IMR-90 (cell line): ENCODE measurements at regions not wholly inside any gene's neighbourhood (a gene's known extent, or its start where the extent isn't known, plus 50 kb on each side); places are given as distances from the start of the nearest gene placed in this dataset.

Experiments
- ATAC-seq: fragments of 200-7000 bp; cut with Tn5 transposase; 2 replicates; pipeline ENCODE4 v1.9.1; 2020; ENCODE audit warnings: low read depth, mild to moderate bottlenecking, moderate library complexity
- BruUV-seq: library from RNA; stranded (reverse); fragments of 400-500 nt; replicated peaks from 2 replicates; lab custom pipeline; 2021; lab: Mats Ljungman, UMichigan
- CTCF ChIA-PET: fragments of 300-600 bp; formaldehyde crosslinking; extraction: SDS; loops from one replicate; lab custom pipeline; 2021; ENCODE audit warnings: antibody characterized with exemption; lab: Yijun Ruan, JAX
- POLR2A ChIA-PET: fragments of 300-600 bp; sonication (Branson Sonifier 250); formaldehyde crosslinking; loops from one replicate; lab custom pipeline; 2022; ENCODE audit warnings: antibody characterized with exemption; ENCODE audit not compliant: unreplicated experiment; lab: Charles Lee
- DNase-seq: peaks from one replicate; pipeline ENCODE4 v3.0.0; 2013
- H2AFZ ChIP-seq: replicated peaks from 2 replicates; pipeline ENCODE3; 2013; ENCODE audit warnings: low read length, mild to moderate bottlenecking; ENCODE audit not compliant: poor library complexity
- H2AK5ac ChIP-seq: 2 replicates; pipeline ENCODE4 v1.6.1; 2013; ENCODE audit warnings: low read depth, low read length, inconsistent platforms
- H2AK9ac ChIP-seq: replicated peaks from 2 replicates; pipeline ENCODE3; 2013; ENCODE audit warnings: mild to moderate bottlenecking, low read depth, low read length, moderate library complexity; ENCODE audit not compliant: poor library complexity
- H2BK120ac ChIP-seq: 2 replicates; pipeline ENCODE4 v1.6.1; 2013; ENCODE audit warnings: low read depth, low read length, inconsistent platforms
- H2BK15ac ChIP-seq: 3 replicates; pipeline ENCODE4 v1.6.1; 2013; ENCODE audit warnings: low read depth, low read length, inconsistent platforms
- H2BK20ac ChIP-seq: 2 replicates; pipeline ENCODE4 v1.6.1; 2013; ENCODE audit warnings: low read depth, mild to moderate bottlenecking, inconsistent platforms, low read length, moderate library complexity
- H2BK5ac ChIP-seq: 2 replicates; pipeline ENCODE4 v1.6.1; 2013; ENCODE audit warnings: mild to moderate bottlenecking, low read depth, low read length, inconsistent platforms; ENCODE audit not compliant: poor library complexity, severe bottlenecking
- H3K14ac ChIP-seq: replicated peaks from 2 replicates; pipeline ENCODE4 v1.6.1; 2013; ENCODE audit warnings: low read depth, low read length, inconsistent platforms
- H3K18ac ChIP-seq: 2 replicates; pipeline ENCODE4 v1.6.1; 2013; ENCODE audit warnings: low read depth, low read length, control low read depth
- H3K23ac ChIP-seq: 2 replicates; pipeline ENCODE4 v1.6.1; 2013; ENCODE audit warnings: low read depth, low read length, inconsistent platforms
- H3K27ac ChIP-seq: 2 replicates; pipeline ENCODE4 v1.5.1; 2013; ENCODE audit warnings: mild to moderate bottlenecking, control low read depth, low read length; ENCODE audit not compliant: insufficient read depth
- H3K27me3 ChIP-seq: 2 replicates; pipeline ENCODE4 v1.6.1; 2013; ENCODE audit warnings: low read length; ENCODE audit not compliant: control insufficient read depth, insufficient read depth
- H3K36me3 ChIP-seq: 2 replicates; pipeline ENCODE4 v1.6.1; 2013; ENCODE audit warnings: low read length, mixed read lengths; ENCODE audit not compliant: control insufficient read depth, insufficient read depth
- H3K4ac ChIP-seq: 2 replicates; pipeline ENCODE4 v1.6.1; 2013; ENCODE audit warnings: low read depth, low read length, inconsistent platforms
- H3K4me1 ChIP-seq: 2 replicates; pipeline ENCODE4 v1.6.1; 2013; ENCODE audit warnings: low read length, mixed read lengths; ENCODE audit not compliant: control insufficient read depth, insufficient read depth
- H3K4me2 ChIP-seq: 2 replicates; pipeline ENCODE4 v1.6.1; 2013; ENCODE audit warnings: low read depth, mild to moderate bottlenecking, control low read depth, low read length, moderate library complexity
- H3K4me3 ChIP-seq: 2 replicates; pipeline ENCODE4 v1.5.1; 2013; ENCODE audit warnings: low read depth, mild to moderate bottlenecking, control low read depth, low read length, moderate library complexity; ENCODE audit not compliant: insufficient read depth
- H3K56ac ChIP-seq: 2 replicates; pipeline ENCODE4 v1.6.1; 2013; ENCODE audit warnings: low read length, inconsistent platforms; ENCODE audit not compliant: insufficient read depth; ENCODE audit errors: extremely low read depth
- H3K79me1 ChIP-seq, 2 experiments: 2 replicates each; pipeline ENCODE4 v1.6.1; 2013; ENCODE audit warnings: low read length in 2 of 2, inconsistent platforms in 1 of 2, low read depth in 1 of 2
- H3K9ac ChIP-seq: 2 replicates; pipeline ENCODE4 v1.6.1; 2013; ENCODE audit warnings: low read depth, low read length, control low read depth
- H3K9me1 ChIP-seq: 2 replicates; pipeline ENCODE4 v1.6.1; 2013; ENCODE audit warnings: low read length, inconsistent platforms; ENCODE audit not compliant: insufficient read depth
- H3K9me3 ChIP-seq: 2 replicates; pipeline ENCODE4 v1.6.1; 2013; ENCODE audit warnings: low read length; ENCODE audit not compliant: control insufficient read depth, insufficient read depth
- H4K20me1 ChIP-seq: 2 replicates; pipeline ENCODE4 v1.6.1; 2013; ENCODE audit warnings: low read length, inconsistent platforms; ENCODE audit not compliant: insufficient read depth
- H4K5ac ChIP-seq: 2 replicates; pipeline ENCODE4 v1.6.1; 2013; ENCODE audit warnings: mild to moderate bottlenecking, low read depth, low read length, control low read depth
- H4K8ac ChIP-seq, 2 experiments: 2 replicates each; pipeline ENCODE4 v1.6.1; 2013; ENCODE audit warnings: low read depth in 2 of 2, low read length in 2 of 2, control low read depth in 1 of 2, inconsistent platforms in 1 of 2
- H4K91ac ChIP-seq: 2 replicates; pipeline ENCODE4 v1.6.1; 2013; ENCODE audit warnings: low read depth, low read length, inconsistent platforms; ENCODE audit not compliant: insufficient read depth
- BHLHE40 ChIP-seq: fragments of 150-350 bp; IDR thresholded peaks from 2 replicates; pipeline ENCODE4 v1.6.1; 2016; ENCODE audit warnings: mild to moderate bottlenecking, low read depth, low read length
- CEBPB ChIP-seq: IDR thresholded peaks from 2 replicates; pipeline ENCODE4 v1.6.1; 2012; ENCODE audit warnings: low read depth, low read length, improper control_type of control experiment
- CHD1 ChIP-seq: IDR thresholded peaks from 2 replicates; pipeline ENCODE4 v1.6.1; 2012; ENCODE audit warnings: low read depth, low read length, improper control_type of control experiment
- FOS ChIP-seq: fragments of 150-350 bp; IDR thresholded peaks from 2 replicates; pipeline ENCODE4 v1.6.1; 2016; ENCODE audit warnings: low read depth, low read length
- MAFK ChIP-seq: IDR thresholded peaks from 2 replicates; pipeline ENCODE4 v1.6.1; 2012; ENCODE audit warnings: low read depth, low read length, improper control_type of control experiment
- MAZ ChIP-seq: IDR thresholded peaks from 2 replicates; pipeline ENCODE4 v1.6.1; 2012; ENCODE audit warnings: low read depth, mild to moderate bottlenecking, low read length, improper control_type of control experiment, moderate library complexity, borderline replicate concordance
- MXI1 ChIP-seq: IDR thresholded peaks from 2 replicates; pipeline ENCODE4 v1.6.1; 2012; ENCODE audit warnings: low read depth, mild to moderate bottlenecking, low read length, moderate library complexity, borderline replicate concordance
- NFE2L2 ChIP-seq: fragments of 150-350 bp; IDR thresholded peaks from 2 replicates; pipeline ENCODE4 v1.6.1; 2016; ENCODE audit warnings: low read depth, mild to moderate bottlenecking, low read length
- POLR2A ChIP-seq: IDR thresholded peaks from 2 replicates; pipeline ENCODE4 v1.6.1; 2012; ENCODE audit warnings: mild to moderate bottlenecking, low read depth, low read length
- RAD21 ChIP-seq: IDR thresholded peaks from 2 replicates; pipeline ENCODE4 v1.6.1; 2012; ENCODE audit warnings: low read length, improper control_type of control experiment
- RCOR1 ChIP-seq: IDR thresholded peaks from 2 replicates; pipeline ENCODE4 v1.6.1; 2012; ENCODE audit warnings: mild to moderate bottlenecking, low read length, improper control_type of control experiment; ENCODE audit not compliant: insufficient replicate concordance
- RFX5 ChIP-seq: IDR thresholded peaks from 2 replicates; pipeline ENCODE4 v1.8.0; 2012; ENCODE audit warnings: low read depth, mild to moderate bottlenecking, low read length, moderate library complexity
- SMC3 ChIP-seq: fragments of 150-350 bp; IDR thresholded peaks from 2 replicates; pipeline ENCODE4 v1.6.1; 2016; ENCODE audit warnings: low read depth, mild to moderate bottlenecking, antibody characterized with exemption, low read length, moderate library complexity
- USF2 ChIP-seq: fragments of 150-350 bp; IDR thresholded peaks from 2 replicates; pipeline ENCODE4 v1.6.1; 2017; ENCODE audit warnings: mild to moderate bottlenecking, antibody characterized with exemption, low read length, low read depth
- WGBS, 2 experiments: methylation state at CpG; one replicate each; pipeline versions ENCODE4 v1.1.5 to v1.1.7; 2013; ENCODE audit warnings: missing lambda C conversion rate in 2 of 2; ENCODE audit not compliant: insufficient read length in 1 of 2; ENCODE audit errors: extremely low coverage in 2 of 2; 5-methylcytosine and 5-hydroxymethylcytosine counted together
- dilution Hi-C: fragments of 300-500 bp; cut with HindIII; formaldehyde crosslinking; loops from one replicate; pipeline ENCODE4 v1.14.3; 2018; ENCODE audit warnings: low sequenced_read_pairs; ENCODE audit not compliant: unreplicated experiment
- in situ Hi-C: fragments of 300-500 bp; cut with MboI; formaldehyde crosslinking; loops from 3 replicates; pipeline ENCODE4 v1.14.3; 2019; ENCODE audit warnings: low sequenced_read_pairs, inconsistent platforms, mixed read lengths
- intact Hi-C: fragments of 100-400 bp; cut with micrococcal nuclease; formaldehyde crosslinking; loops from 2 replicates; pipeline ENCODE4 v1.10.0; 2022
- TF ChIP-seq, protein P1 (sequence below): fragments of 150-350 bp; IDR thresholded peaks from 2 replicates; pipeline ENCODE4 v1.6.1; 2016; ENCODE audit warnings: low read depth, mild to moderate bottlenecking, low read length, moderate library complexity, borderline replicate concordance
- TF ChIP-seq, protein P2 (sequence below): conservative IDR thresholded peaks from 2 replicates; pipeline ENCODE4 v1.5.1; 2012; ENCODE audit warnings: mild to moderate bottlenecking, low read depth, low read length, improper control_type of control experiment

- POLR2A ChIA-PET: no interaction called here
- Histone ChIP-seq H3K27ac (no peak overlapping the region), H3K23ac (no peak overlapping the region), H4K8ac (no peak overlapping the region), H3K4ac (no peak overlapping the region), H3K18ac (no peak overlapping the region), H3K4me2 (no peak overlapping the region), H3K9me1 (no peaks in the 10 kb centered on the region), H3K79me1 (no peaks in the 10 kb centered on the region), H2BK20ac (no peak overlapping the region), H2AK9ac (no peak overlapping the region), H3K36me3 (no peaks in the 10 kb centered on the region), H3K9me3 (no peaks in the 10 kb centered on the region), H3K9ac (no peak overlapping the region), H4K91ac (no peak overlapping the region), H4K20me1 (no peaks in the 10 kb centered on the region), H2BK15ac (no peak overlapping the region), H2AFZ (no peak overlapping the region), H2BK120ac (no peak overlapping the region), H2AK5ac (no peak overlapping the region), H3K56ac (no peak overlapping the region), H3K4me3 (no peak overlapping the region), H3K4me1 (no peaks in the 10 kb centered on the region), H2BK5ac (no peak overlapping the region), H4K5ac (no peak overlapping the region), H3K14ac (no peak overlapping the region), H3K27me3 (peaks cover 4% of the 10 kb centered on the region; the same call in 1 of the 2 replicates)
- WGBS, 2 experiments: no CpG with 5 or more reads among the region's 3 CpGs
- CTCF ChIA-PET: no interaction called here
- in situ Hi-C loops (no loop called here), dilution Hi-C loops (no loop called here), intact Hi-C loops (no loop called here)
- ATAC-seq (no peak), DNase-seq (no peak)
- no TSS peak for BruUV-seq
- TF ChIP-seq CEBPB (no peak), POLR2A (no peak), SMC3 (no peak), CHD1 (no peak), RAD21 (no peak), MXI1 (no peak), MAZ (no peak), BHLHE40 (no peak), RCOR1 (no peak), NFE2L2 (no peak), MAFK (no peak), RFX5 (no peak), USF2 (no peak), FOS (no peak)
- TF ChIP-seq, protein P1, sequence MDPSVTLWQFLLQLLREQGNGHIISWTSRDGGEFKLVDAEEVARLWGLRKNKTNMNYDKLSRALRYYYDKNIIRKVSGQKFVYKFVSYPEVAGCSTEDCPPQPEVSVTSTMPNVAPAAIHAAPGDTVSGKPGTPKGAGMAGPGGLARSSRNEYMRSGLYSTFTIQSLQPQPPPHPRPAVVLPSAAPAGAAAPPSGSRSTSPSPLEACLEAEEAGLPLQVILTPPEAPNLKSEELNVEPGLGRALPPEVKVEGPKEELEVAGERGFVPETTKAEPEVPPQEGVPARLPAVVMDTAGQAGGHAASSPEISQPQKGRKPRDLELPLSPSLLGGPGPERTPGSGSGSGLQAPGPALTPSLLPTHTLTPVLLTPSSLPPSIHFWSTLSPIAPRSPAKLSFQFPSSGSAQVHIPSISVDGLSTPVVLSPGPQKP: no peak
- TF ChIP-seq, protein P2, sequence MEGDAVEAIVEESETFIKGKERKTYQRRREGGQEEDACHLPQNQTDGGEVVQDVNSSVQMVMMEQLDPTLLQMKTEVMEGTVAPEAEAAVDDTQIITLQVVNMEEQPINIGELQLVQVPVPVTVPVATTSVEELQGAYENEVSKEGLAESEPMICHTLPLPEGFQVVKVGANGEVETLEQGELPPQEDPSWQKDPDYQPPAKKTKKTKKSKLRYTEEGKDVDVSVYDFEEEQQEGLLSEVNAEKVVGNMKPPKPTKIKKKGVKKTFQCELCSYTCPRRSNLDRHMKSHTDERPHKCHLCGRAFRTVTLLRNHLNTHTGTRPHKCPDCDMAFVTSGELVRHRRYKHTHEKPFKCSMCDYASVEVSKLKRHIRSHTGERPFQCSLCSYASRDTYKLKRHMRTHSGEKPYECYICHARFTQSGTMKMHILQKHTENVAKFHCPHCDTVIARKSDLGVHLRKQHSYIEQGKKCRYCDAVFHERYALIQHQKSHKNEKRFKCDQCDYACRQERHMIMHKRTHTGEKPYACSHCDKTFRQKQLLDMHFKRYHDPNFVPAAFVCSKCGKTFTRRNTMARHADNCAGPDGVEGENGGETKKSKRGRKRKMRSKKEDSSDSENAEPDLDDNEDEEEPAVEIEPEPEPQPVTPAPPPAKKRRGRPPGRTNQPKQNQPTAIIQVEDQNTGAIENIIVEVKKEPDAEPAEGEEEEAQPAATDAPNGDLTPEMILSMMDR: no peak
Measured at GRCh38 chrX:109312757-109313156, 169.1 kb downstream of the GUCY2F start.
